Ectodermal cell (in vitro differentiated cells): ENCODE measurements at regions not wholly inside any gene's neighbourhood (a gene's known extent, or its start where the extent isn't known, plus 50 kb on each side); places are given as distances from the start of the nearest gene placed in this dataset.

ENCODE experiments used
- H3K27ac ChIP-seq: 2 replicates; pipeline ENCODE4 v1.7.0; 2013; ENCODE audit warnings: mild to moderate bottlenecking, low read depth, low read length; ENCODE audit not compliant: insufficient read depth, poor library complexity, severe bottlenecking
- H3K27me3 ChIP-seq: 2 replicates; pipeline ENCODE4 v1.7.0; 2013; ENCODE audit warnings: mild to moderate bottlenecking, low read length; ENCODE audit not compliant: insufficient read depth, control insufficient read depth, poor library complexity, severe bottlenecking
- H3K36me3 ChIP-seq: one replicate; pipeline ENCODE4 v1.7.0; 2013; ENCODE audit warnings: low read length; ENCODE audit not compliant: control insufficient read depth, insufficient read depth
- H3K4me1 ChIP-seq: one replicate; pipeline ENCODE4 v1.7.0; 2013; ENCODE audit warnings: low read length; ENCODE audit not compliant: control insufficient read depth, insufficient read depth
- H3K4me3 ChIP-seq: 2 replicates; pipeline ENCODE4 v1.7.0; 2013; ENCODE audit warnings: low read depth, low read length, control low read depth; ENCODE audit not compliant: insufficient read depth
- H3K9me3 ChIP-seq: 2 replicates; pipeline ENCODE4 v1.7.0; 2013; ENCODE audit warnings: mild to moderate bottlenecking, low read length, moderate library complexity; ENCODE audit not compliant: control insufficient read depth
- WGBS, 2 experiments: methylation state at CpG; one replicate each; pipeline ENCODE4 v1.1.7; 2013; ENCODE audit warnings: missing lambda C conversion rate in 2 of 2; 5-methylcytosine and 5-hydroxymethylcytosine counted together

DNA sequence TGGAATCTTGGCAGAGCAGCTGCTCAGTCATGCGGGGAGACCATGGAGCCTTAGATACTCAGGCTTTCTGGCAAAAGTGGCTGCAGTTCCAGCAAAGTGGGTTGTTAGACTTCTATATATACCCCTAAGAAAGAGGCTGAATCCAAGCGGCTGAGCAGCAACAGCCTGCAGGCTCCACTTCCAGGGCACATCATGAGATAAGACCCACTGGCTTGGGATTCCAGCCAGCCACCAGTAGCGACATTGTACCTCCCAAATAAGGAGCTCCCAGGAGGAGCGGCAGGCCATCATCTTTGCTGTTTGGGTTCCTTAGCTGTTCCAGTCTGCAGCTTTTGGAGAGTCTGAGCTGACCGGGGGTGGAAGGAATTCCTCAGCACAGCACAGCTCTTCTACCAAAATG, 150.3 kb upstream of the ST6GAL2 start:
- no peaks in the 10 kb centered on the region for H3K4me1 ChIP-seq
- no peaks in the 10 kb centered on the region for H3K27me3 ChIP-seq
- no peak overlapping the region for H3K27ac ChIP-seq
- H3K4me3 ChIP-seq: no peak overlapping the region
- WGBS, 2 experiments: 95 to 97% methylated on average over 5 of the region's 5 CpGs
- no peaks in the 10 kb centered on the region for H3K36me3 ChIP-seq
- no peaks in the 10 kb centered on the region for H3K9me3 ChIP-seq

DNA sequence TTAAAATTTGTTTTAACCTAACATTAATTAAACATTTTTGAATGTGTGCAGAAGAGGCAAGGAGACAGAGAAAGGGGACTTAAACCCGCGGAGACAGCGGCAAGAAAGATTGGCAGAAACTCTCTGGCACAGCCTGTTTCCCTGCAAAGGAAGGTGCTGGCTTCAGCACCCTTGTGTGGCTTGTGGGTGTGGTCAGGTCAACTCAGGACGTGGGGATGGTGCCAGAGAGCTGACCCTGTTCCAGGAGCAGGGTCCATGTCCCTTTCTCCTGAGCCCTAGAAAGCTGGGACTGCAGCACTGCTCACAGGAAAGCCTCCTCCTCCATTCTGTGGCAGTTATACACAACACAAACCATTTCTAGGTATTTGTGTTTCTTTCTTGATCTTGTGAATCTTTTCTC, 176.2 kb upstream of the ST6GAL2 start:
- Histone ChIP-seq H3K4me1 (peaks cover 20% of the 10 kb centered on the region), H3K9me3 (no peaks in the 10 kb centered on the region), H3K27ac (peak overlapping the region; percentile 36), H3K36me3 (no peaks in the 10 kb centered on the region), H3K27me3 (no peaks in the 10 kb centered on the region), H3K4me3 (no peak overlapping the region)
- 51 to 57% methylated on average over 4 of the region's 4 CpGs for WGBS, 2 experiments

GRCh38 chr2:107062599-107063220, 176.7 kb upstream of the ST6GAL2 start:
- no peaks in the 10 kb centered on the region for H3K27me3 ChIP-seq
- H3K4me1 ChIP-seq: peaks cover 24% of the 10 kb centered on the region
- peak overlapping the region; percentile 36 for H3K27ac ChIP-seq
- no peaks in the 10 kb centered on the region for H3K36me3 ChIP-seq
- 23 to 35% methylated on average over 4 of the region's 5 CpGs for WGBS, 2 experiments
- H3K4me3 ChIP-seq: no peak overlapping the region
- no peaks in the 10 kb centered on the region for H3K9me3 ChIP-seq

DNA sequence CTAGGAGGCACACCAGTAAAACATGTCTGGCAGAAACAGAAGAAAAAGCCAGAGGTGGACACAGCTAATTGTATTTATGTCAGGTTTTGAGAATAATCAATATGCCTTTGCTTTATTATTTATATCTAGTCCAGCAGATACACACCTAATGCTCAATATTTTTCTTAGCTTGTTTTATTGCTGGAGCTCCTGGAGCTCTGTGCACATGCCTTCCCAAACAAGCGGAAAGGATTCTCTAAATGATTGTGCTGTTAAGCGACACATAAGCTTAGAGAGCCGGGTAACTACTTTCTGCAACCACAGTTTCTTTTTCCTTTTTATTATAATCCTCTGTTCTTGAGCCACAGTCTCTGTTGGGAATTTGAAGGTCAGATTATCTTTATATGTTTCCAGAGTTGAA, 177.3 kb upstream of the ST6GAL2 start:
- no peaks in the 10 kb centered on the region for H3K36me3 ChIP-seq
- H3K4me1 ChIP-seq: peaks cover 24% of the 10 kb centered on the region
- H3K27ac ChIP-seq: peak overlapping the region; percentile 36
- no peaks in the 10 kb centered on the region for H3K27me3 ChIP-seq
- H3K9me3 ChIP-seq: no peaks in the 10 kb centered on the region
- H3K4me3 ChIP-seq: no peak overlapping the region
- WGBS, 2 experiments: 96 to 100% methylated on average over 2 to 3 of the region's 3 CpGs

GRCh38 chr2:107064750-107065149, 178.8 kb upstream of the ST6GAL2 start:
- no peaks in the 10 kb centered on the region for H3K27me3 ChIP-seq
- no peak overlapping the region for H3K4me3 ChIP-seq
- peaks cover 24% of the 10 kb centered on the region for H3K4me1 ChIP-seq
- no peaks in the 10 kb centered on the region for H3K9me3 ChIP-seq
- H3K27ac ChIP-seq: no peak overlapping the region
- 92 to 97% methylated on average over 6 of the region's 6 CpGs for WGBS, 2 experiments
- no peaks in the 10 kb centered on the region for H3K36me3 ChIP-seq

GRCh38 chr2:107068069-107068916, 182.3 kb upstream of the ST6GAL2 start:
- Histone ChIP-seq H3K9me3 (no peaks in the 10 kb centered on the region), H3K27ac (no peak overlapping the region), H3K27me3 (no peaks in the 10 kb centered on the region), H3K4me3 (no peak overlapping the region), H3K4me1 (peaks cover 11% of the 10 kb centered on the region), H3K36me3 (no peaks in the 10 kb centered on the region)
- 91 to 92% methylated on average over 11 of the region's 11 CpGs for WGBS, 2 experiments

GRCh38 chr2:107069890-107070289, 183.9 kb upstream of the ST6GAL2 start:
- 91 to 100% methylated on average over 1 of the region's 2 CpGs for WGBS, 2 experiments
- Histone ChIP-seq H3K9me3 (no peaks in the 10 kb centered on the region), H3K27ac (no peak overlapping the region), H3K4me3 (no peak overlapping the region), H3K4me1 (peaks cover 4% of the 10 kb centered on the region), H3K36me3 (no peaks in the 10 kb centered on the region), H3K27me3 (no peaks in the 10 kb centered on the region)

DNA sequence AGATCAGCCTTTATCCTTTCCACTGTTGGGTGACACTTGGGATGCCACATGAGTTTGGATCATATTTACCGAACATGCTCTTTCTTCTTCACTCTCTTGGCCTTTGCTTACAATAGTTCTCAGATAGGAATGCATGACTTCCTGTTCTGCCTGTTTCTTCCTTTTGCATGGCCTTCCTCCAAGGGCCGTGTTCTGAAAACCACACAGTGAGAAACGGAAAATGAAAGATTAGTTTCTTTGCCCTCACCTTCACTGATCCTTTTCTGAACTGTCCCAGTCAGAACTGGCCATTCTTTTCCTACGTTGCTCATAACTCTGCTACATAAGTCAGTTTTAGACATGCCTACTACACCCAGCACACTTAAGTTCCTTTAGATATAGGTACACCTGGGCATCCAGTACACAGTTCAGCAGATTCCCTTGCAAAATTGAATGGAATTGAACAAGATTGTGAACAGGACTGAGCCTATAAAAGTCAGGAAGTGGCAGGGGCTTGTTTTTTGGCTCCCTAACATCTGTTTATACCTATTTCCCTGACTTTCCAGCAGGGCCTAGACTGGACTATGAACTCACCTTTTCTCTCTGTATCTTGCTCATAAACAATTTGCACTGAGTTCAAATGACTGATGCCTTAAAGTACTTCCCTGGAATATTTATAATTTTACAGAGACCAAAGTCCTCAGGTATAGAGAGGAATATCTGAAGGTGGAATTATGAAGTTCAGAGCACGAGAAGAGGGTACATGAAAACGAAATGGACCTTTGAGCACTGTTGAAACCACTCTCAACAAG, 186.4 kb upstream of the ST6GAL2 start:
- H3K27ac ChIP-seq: no peak overlapping the region
- no peaks in the 10 kb centered on the region for H3K27me3 ChIP-seq
- 93 to 95% methylated on average over 6 of the region's 6 CpGs for WGBS, 2 experiments
- H3K4me3 ChIP-seq: no peak overlapping the region
- H3K9me3 ChIP-seq: no peaks in the 10 kb centered on the region
- H3K4me1 ChIP-seq: peaks cover 3% of the 10 kb centered on the region
- H3K36me3 ChIP-seq: no peaks in the 10 kb centered on the region

DNA sequence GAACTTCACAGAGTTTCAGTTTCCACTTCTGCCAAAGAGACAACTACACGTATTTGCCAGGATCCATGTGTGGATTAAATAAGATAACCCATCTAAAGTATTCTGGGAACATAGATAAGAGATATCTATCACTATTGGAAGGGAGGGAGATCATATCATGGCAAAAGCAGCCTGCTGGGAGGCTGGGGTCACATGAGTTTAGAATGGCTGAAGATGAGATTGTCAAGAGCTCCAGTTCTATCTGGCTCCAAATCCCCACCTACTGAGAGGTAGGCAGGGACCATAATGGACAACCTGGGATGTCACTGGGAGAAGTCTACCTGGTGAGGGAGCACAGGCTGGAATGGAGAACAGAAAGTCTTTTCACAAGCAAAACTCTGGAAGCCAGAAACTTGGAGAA, 192.6 kb upstream of the ST6GAL2 start:
- Histone ChIP-seq H3K36me3 (no peaks in the 10 kb centered on the region), H3K27ac (no peak overlapping the region), H3K4me3 (no peak overlapping the region), H3K27me3 (no peaks in the 10 kb centered on the region), H3K9me3 (no peaks in the 10 kb centered on the region), H3K4me1 (no peaks in the 10 kb centered on the region)
- WGBS, 2 experiments: 91% methylated on average over 1 of the region's 1 CpG; no CpG with 5 or more reads in 1 of the 2 experiments

GRCh38 chr2:107086497-107086896, 200.5 kb upstream of the ST6GAL2 start:
- Histone ChIP-seq H3K4me3 (no peak overlapping the region), H3K4me1 (no peaks in the 10 kb centered on the region), H3K27me3 (no peaks in the 10 kb centered on the region), H3K27ac (no peak overlapping the region), H3K9me3 (no peaks in the 10 kb centered on the region), H3K36me3 (no peaks in the 10 kb centered on the region)
- no CpG with 5 or more reads among the region's 2 CpGs for WGBS, 2 experiments
